ENCODE measurements at regions not wholly inside any gene's neighbourhood (a gene's known extent, or its start where the extent isn't known, plus 50 kb on each side); places are given as distances from the start of the nearest gene placed in this dataset.
"Not testable (repeated sequence)": the region's sequence is repeated elsewhere in the genome, so short reads cannot be mapped to it uniquely, and the experiment has no call there.

DNA sequence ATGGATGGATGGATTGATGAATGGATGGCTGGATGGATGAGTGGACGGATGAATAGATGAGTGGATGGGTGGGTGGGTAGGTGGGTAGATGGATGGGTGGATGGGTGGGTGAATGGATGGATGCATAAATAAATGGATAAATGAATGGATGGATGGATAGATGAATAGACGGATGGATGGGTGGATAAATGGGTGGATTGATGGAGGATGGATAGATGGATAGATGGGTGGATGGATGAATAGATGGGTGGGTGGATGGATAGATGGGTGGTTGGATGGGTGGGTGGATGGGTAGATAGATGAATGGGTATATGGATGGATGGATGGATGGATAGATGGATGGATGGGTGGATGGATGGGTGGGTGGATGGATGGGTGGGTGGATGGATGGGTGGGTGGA, 84.9 kb upstream of the ZNF536 start:
- H3K27me3 ChIP-seq, result no peaks in the 10 kb centered on the region
- H3K27ac ChIP-seq, result no peak overlapping the region
- H3K36me3 ChIP-seq, result no peaks in the 10 kb centered on the region
- intact Hi-C loops (cut with DNase I), result no loop called here
- no peak overlapping the region for H3K4me3 ChIP-seq
- DNase-seq (ENCODE audit: extremely low spot score in 2 of 2), result no peak
- TF ChIP-seq POLR2AphosphoS5 (IDR thresholded peaks at IDR 0.05; ENCODE audit: insufficient read depth in 1 of 2, low read depth in 1 of 2) (no peak), POLR2A (IDR thresholded peaks at IDR 0.05) (no peak)
- TF ChIP-seq, protein P1, sequence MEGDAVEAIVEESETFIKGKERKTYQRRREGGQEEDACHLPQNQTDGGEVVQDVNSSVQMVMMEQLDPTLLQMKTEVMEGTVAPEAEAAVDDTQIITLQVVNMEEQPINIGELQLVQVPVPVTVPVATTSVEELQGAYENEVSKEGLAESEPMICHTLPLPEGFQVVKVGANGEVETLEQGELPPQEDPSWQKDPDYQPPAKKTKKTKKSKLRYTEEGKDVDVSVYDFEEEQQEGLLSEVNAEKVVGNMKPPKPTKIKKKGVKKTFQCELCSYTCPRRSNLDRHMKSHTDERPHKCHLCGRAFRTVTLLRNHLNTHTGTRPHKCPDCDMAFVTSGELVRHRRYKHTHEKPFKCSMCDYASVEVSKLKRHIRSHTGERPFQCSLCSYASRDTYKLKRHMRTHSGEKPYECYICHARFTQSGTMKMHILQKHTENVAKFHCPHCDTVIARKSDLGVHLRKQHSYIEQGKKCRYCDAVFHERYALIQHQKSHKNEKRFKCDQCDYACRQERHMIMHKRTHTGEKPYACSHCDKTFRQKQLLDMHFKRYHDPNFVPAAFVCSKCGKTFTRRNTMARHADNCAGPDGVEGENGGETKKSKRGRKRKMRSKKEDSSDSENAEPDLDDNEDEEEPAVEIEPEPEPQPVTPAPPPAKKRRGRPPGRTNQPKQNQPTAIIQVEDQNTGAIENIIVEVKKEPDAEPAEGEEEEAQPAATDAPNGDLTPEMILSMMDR (IDR thresholded peaks at IDR 0.05), result no peak
- no peaks in the 10 kb centered on the region for H3K4me1 ChIP-seq
- H3K9me3 ChIP-seq, result no peaks in the 10 kb centered on the region

DNA sequence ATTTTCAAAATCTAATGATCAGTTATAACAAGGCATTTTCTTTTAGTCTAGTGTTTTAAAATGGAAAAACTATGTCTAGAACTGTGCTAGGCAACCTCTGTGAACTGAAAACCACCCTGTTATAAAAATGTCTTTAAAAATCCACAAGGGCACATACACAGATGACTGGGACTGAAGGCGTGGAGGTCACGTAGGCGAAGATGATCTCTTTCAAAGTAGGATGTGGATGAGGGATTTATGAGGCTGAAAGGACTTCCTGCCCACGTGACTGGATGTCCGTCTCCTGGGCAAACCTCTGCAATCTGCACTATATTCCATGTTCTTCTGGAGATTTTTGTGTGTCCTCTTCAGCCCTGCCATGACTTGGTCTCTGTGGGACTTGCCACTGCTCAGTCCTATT, 84.2 kb upstream of the ZNF536 start:
- TF ChIP-seq, protein P1 (IDR thresholded peaks at IDR 0.05), result no peak
- TF ChIP-seq POLR2A (IDR thresholded peaks at IDR 0.05) (no peak), POLR2AphosphoS5 (IDR thresholded peaks at IDR 0.05; ENCODE audit: insufficient read depth in 1 of 2, low read depth in 1 of 2) (no peak)
- Histone ChIP-seq H3K27ac (no peak overlapping the region), H3K4me1 (no peaks in the 10 kb centered on the region), H3K4me3 (no peak overlapping the region), H3K36me3 (no peaks in the 10 kb centered on the region), H3K9me3 (no peaks in the 10 kb centered on the region), H3K27me3 (no peaks in the 10 kb centered on the region)
- intact Hi-C loops (cut with DNase I), result no loop called here
- no peak for DNase-seq (ENCODE audit: extremely low spot score in 2 of 2)

DNA sequence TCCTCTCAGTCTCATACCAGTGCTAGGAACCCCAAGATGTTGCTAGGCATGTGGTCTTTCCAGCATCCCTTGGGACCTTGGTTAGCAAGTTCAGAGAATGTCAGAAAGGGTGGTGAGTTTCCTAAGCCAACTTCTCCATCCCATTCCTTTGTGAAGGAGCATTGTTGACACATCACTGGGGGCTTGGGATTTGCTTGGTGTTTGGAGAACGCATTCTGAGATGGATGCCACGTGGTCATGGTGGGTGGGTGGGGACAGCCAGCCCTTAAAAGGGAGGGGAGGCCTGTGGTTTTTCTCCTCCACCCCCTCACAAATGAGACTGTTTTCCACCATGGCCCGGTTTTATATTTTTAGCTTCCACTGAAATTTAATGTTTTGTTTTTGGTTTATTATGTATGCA, 83.3 kb upstream of the ZNF536 start:
- TF ChIP-seq POLR2A (IDR thresholded peaks at IDR 0.05) (no peak), POLR2AphosphoS5 (IDR thresholded peaks at IDR 0.05; ENCODE audit: insufficient read depth in 1 of 2, low read depth in 1 of 2) (no peak)
- TF ChIP-seq, protein P1 (IDR thresholded peaks at IDR 0.05), result no peak
- intact Hi-C loops (cut with DNase I), result no loop called here

DNA sequence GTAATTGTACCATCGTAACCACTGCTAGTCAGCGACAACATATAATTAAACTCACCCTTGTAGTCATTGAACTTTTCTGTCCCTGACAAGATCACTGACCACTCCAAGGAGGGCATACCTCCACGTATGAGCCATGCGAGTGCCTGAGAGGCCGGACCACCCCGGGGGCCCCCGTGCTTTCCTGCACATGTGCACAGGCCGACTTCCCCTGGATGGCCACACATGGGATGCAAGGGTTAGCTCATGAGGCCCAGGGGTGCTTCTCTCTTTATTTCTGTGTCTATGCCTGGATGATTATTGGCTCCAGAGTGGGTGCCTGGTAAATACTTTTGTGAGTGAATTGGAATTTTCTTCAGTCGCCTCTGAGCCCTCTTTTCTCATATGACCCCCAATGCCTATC, 82.8 kb upstream of the ZNF536 start:
- no peak overlapping the region for H3K4me3 ChIP-seq
- H3K9me3 ChIP-seq, result no peaks in the 10 kb centered on the region
- no peaks in the 10 kb centered on the region for H3K36me3 ChIP-seq
- no peak overlapping the region for H3K27ac ChIP-seq
- H3K4me1 ChIP-seq, result no peaks in the 10 kb centered on the region
- TF ChIP-seq, protein P1 (IDR thresholded peaks at IDR 0.05), result no peak
- TF ChIP-seq POLR2AphosphoS5 (IDR thresholded peaks at IDR 0.05; ENCODE audit: insufficient read depth in 1 of 2, low read depth in 1 of 2) (no peak), POLR2A (IDR thresholded peaks at IDR 0.05) (no peak)
- no peaks in the 10 kb centered on the region for H3K27me3 ChIP-seq
- intact Hi-C loops (cut with DNase I), result no loop called here
- DNase-seq (ENCODE audit: extremely low spot score in 2 of 2), result no peak

More for the DNA sequence above, 83.3 kb upstream of the ZNF536 start:
- Histone ChIP-seq H3K4me1 (no peaks in the 10 kb centered on the region), H3K27me3 (no peaks in the 10 kb centered on the region), H3K9me3 (no peaks in the 10 kb centered on the region), H3K27ac (no peak overlapping the region), H3K4me3 (no peak overlapping the region), H3K36me3 (no peaks in the 10 kb centered on the region)
- DNase-seq (ENCODE audit: extremely low spot score in 2 of 2), result no peak

DNA sequence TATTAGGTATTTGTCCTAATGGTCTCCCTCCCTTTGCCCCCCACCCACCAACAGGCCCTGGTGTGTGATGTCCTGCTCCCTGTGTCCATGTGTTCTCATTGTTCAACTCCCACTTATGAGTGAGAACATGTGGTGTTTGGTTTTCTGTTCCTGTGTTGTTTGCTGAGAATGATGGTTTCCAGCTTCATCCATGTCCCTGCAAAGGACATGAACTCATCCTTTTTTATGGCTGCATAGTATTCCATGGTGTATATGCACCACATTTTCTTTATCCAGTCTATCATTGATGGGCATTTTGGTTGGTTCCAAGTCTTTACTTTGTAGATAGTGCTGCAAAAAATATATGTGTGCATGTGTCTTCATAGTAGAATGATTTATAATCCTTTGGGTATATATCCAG, 81.4 kb upstream of the ZNF536 start:
- H3K27me3 ChIP-seq; H3K36me3 ChIP-seq; intact Hi-C loops (cut with DNase I); DNase-seq (ENCODE audit: extremely low spot score in 2 of 2); H3K9me3 ChIP-seq; H3K4me1 ChIP-seq; H3K27ac ChIP-seq; H3K4me3 ChIP-seq: not testable (repeated sequence)
